ENCODE measurements at regions not wholly inside any gene's neighbourhood (a gene's known extent, or its start where the extent isn't known, plus 50 kb on each side); places are given as distances from the start of the nearest gene placed in this dataset.
A peak's percentile ranks its signal among the peaks of the same experiment; 100 is the strongest.
"Not testable (repeated sequence)": the region's sequence is repeated elsewhere in the genome, so short reads cannot be mapped to it uniquely, and the experiment has no call there.

- TF ChIP-seq CTCF (IDR thresholded peaks at IDR 0.05 in 4 of 5, conservative IDR thresholded peaks at IDR 0.05 in 1 of 5) (no peak), POLR2A (IDR thresholded peaks at IDR 0.05) (no peak)
- no peaks in the 10 kb centered on the region for H3K36me3 ChIP-seq
- intact Hi-C loops (cut with DNase I; ENCODE audit: low total_unique reads) (no loop called here), in situ Hi-C loops (cut with MboI; ENCODE audit: low sequenced_read_pairs in 4 of 4) (no loop called here)
- no peaks in the 10 kb centered on the region for H3K4me1 ChIP-seq
- H3K27ac ChIP-seq = no peak overlapping the region
- H3K4me3 ChIP-seq = no peak overlapping the region
- H3K27me3 ChIP-seq = peaks cover 26 to 34% (median 32%) of the 10 kb centered on the region in 3 donors
- ATAC-seq (peak in 1 of 2 donors; percentile 62), DNase-seq (peak in 1 of 2 donors; percentile 27)
- no peaks in the 10 kb centered on the region for H3K9me3 ChIP-seq
Observed at GRCh38 chr7:149690688-149691446, 82.5 kb downstream of the ZNF467 start.

- H3K27me3 ChIP-seq = peaks cover 26 to 32% (median 31%) of the 10 kb centered on the region in 3 donors
- H3K4me3 ChIP-seq = no peak overlapping the region
- no peaks in the 10 kb centered on the region for H3K36me3 ChIP-seq
- no peaks in the 10 kb centered on the region for H3K9me3 ChIP-seq
- no peak overlapping the region for H3K27ac ChIP-seq
- H3K4me1 ChIP-seq = no peaks in the 10 kb centered on the region
- ATAC-seq (no peak), DNase-seq (no peak)
- in situ Hi-C loops (cut with MboI; ENCODE audit: low sequenced_read_pairs in 4 of 4) = no loop called here
- TF ChIP-seq CTCF (IDR thresholded peaks at IDR 0.05 in 4 of 5, conservative IDR thresholded peaks at IDR 0.05 in 1 of 5) (no peak), POLR2A (IDR thresholded peaks at IDR 0.05) (no peak)
- intact Hi-C loops (cut with DNase I; ENCODE audit: low total_unique reads) = no loop called here
Observed at GRCh38 chr7:149689291-149689721, 84.1 kb downstream of the ZNF467 start.

GRCh38 chr7:149688836-149689235, 84.6 kb downstream of the ZNF467 start:
- ATAC-seq (no peak), DNase-seq (no peak)
- intact Hi-C loops (cut with DNase I; ENCODE audit: low total_unique reads) (no loop called here), in situ Hi-C loops (cut with MboI; ENCODE audit: low sequenced_read_pairs in 4 of 4) (no loop called here)
- Histone ChIP-seq H3K4me3 (no peak overlapping the region), H3K4me1 (no peaks in the 10 kb centered on the region), H3K9me3 (no peaks in the 10 kb centered on the region), H3K27ac (no peak overlapping the region), H3K27me3 (peaks cover 26 to 32% (median 27%) of the 10 kb centered on the region in 3 donors), H3K36me3 (no peaks in the 10 kb centered on the region)
- TF ChIP-seq POLR2A (IDR thresholded peaks at IDR 0.05) (no peak), CTCF (IDR thresholded peaks at IDR 0.05 in 4 of 5, conservative IDR thresholded peaks at IDR 0.05 in 1 of 5) (no peak)

- DNase-seq; H3K9me3 ChIP-seq; H3K4me1 ChIP-seq; H3K36me3 ChIP-seq; in situ Hi-C loops (cut with MboI; ENCODE audit: low sequenced_read_pairs in 4 of 4); intact Hi-C loops (cut with DNase I; ENCODE audit: low total_unique reads); H3K4me3 ChIP-seq; ATAC-seq; H3K27ac ChIP-seq: not testable (repeated sequence)
- H3K27me3 ChIP-seq = peaks cover 17 to 22% (median 19%) of the 10 kb centered on the region in 3 donors
Observed at GRCh38 chr7:149687820-149688219, 85.6 kb downstream of the ZNF467 start.

GRCh38 chr7:149686449-149686848, 86.9 kb downstream of the ZNF467 start:
- no peaks in the 10 kb centered on the region for H3K4me1 ChIP-seq
- H3K4me3 ChIP-seq = no peak overlapping the region
- H3K27ac ChIP-seq = no peak overlapping the region
- TF ChIP-seq POLR2A (IDR thresholded peaks at IDR 0.05) = no peak
- no peak for TF ChIP-seq CTCF (IDR thresholded peaks at IDR 0.05 in 4 of 5, conservative IDR thresholded peaks at IDR 0.05 in 1 of 5)
- ATAC-seq (no peak), DNase-seq (no peak)
- in situ Hi-C loops (cut with MboI; ENCODE audit: low sequenced_read_pairs in 4 of 4) (no loop called here), intact Hi-C loops (cut with DNase I; ENCODE audit: low total_unique reads) (no loop called here)
- H3K27me3 ChIP-seq = peaks cover 6 to 9% (median 9%) of the 10 kb centered on the region in 3 donors
- no peaks in the 10 kb centered on the region for H3K36me3 ChIP-seq
- no peaks in the 10 kb centered on the region for H3K9me3 ChIP-seq

All from gastrocnemius medialis (tissue), 4 donors.